Naive thymus-derived CD4-positive, alpha-beta T cell (primary cell): ENCODE measurements at regions not wholly inside any gene's neighbourhood (a gene's known extent, or its start where the extent isn't known, plus 50 kb on each side); places are given as distances from the start of the nearest gene placed in this dataset.
"Not testable (repeated sequence)": the region's sequence is repeated elsewhere in the genome, so short reads cannot be mapped to it uniquely, and the experiment has no call there.

Experiments used
- ATAC-seq: fragments of 150-1000 bp; cut with Tn5 transposase; 2 replicates; pipeline ENCODE4 v1.10.0; 2021; ENCODE audit warnings: mild to moderate bottlenecking, moderate library complexity
- CTCF ChIA-PET: fragments of 350-600 bp; sonication (Branson Sonifier 250); formaldehyde crosslinking; loops from one replicate; lab custom pipeline; 2021; ENCODE audit warnings: antibody characterized with exemption; lab: Charles Lee
- POLR2A ChIA-PET: fragments of 350-600 bp; sonication (Branson Sonifier 250); formaldehyde crosslinking; loops from one replicate; lab custom pipeline; 2021; ENCODE audit warnings: antibody characterized with exemption, inconsistent platforms; lab: Charles Lee
- DNase-seq, 9 donors: peaks; one replicate each; pipeline versions ENCODE4 v3.0.0 to v3.0.0-alpha.2; 2020 to 2022; ENCODE audit warnings: mixed read lengths in 1 of 9
- H3K27ac ChIP-seq: one replicate; pipeline ENCODE4 v1.7.0; 2013; ENCODE audit warnings: mild to moderate bottlenecking, low read depth, low read length, moderate library complexity
- H3K27me3 ChIP-seq, 2 donors: one replicate each; pipeline ENCODE4 v1.7.0; 2013; ENCODE audit warnings: low read length in 2 of 2, mild to moderate bottlenecking in 2 of 2, moderate library complexity in 2 of 2; ENCODE audit not compliant: control insufficient read depth in 2 of 2, insufficient read depth in 2 of 2
- H3K36me3 ChIP-seq, 3 experiments: 1 replicate in 2 of 3; 2 replicates in 1 of 3; pipeline ENCODE4 v1.7.0; 2013; ENCODE audit warnings: low read length in 3 of 3, mild to moderate bottlenecking in 3 of 3, moderate library complexity in 1 of 3; ENCODE audit not compliant: insufficient read depth in 3 of 3, control insufficient read depth in 2 of 3
- H3K4me1 ChIP-seq, 2 donors: one replicate each; pipeline ENCODE4 v1.7.0; 2013; ENCODE audit warnings: low read length in 2 of 2, mild to moderate bottlenecking in 2 of 2, moderate library complexity in 1 of 2; ENCODE audit not compliant: control insufficient read depth in 2 of 2, insufficient read depth in 2 of 2
- H3K4me3 ChIP-seq: 2 replicates; pipeline ENCODE4 v1.7.0; 2013; ENCODE audit warnings: mild to moderate bottlenecking, low read length
- H3K9me3 ChIP-seq, 3 experiments: 1 replicate in 2 of 3; 2 replicates in 1 of 3; pipeline ENCODE4 v1.7.0; 2013; ENCODE audit warnings: low read length in 3 of 3; ENCODE audit not compliant: control insufficient read depth in 2 of 3
- H3K27ac Mint-ChIP-seq, 9 donors: one replicate each; pipeline ENCODE4 v1.8.0; 2020 to 2022; ENCODE audit warnings: mixed read lengths in 9 of 9, mild to moderate bottlenecking in 8 of 9, moderate library complexity in 5 of 9, inconsistent platforms in 2 of 9
- H3K27me3 Mint-ChIP-seq, 5 donors: one replicate each; pipeline ENCODE4 v1.8.0; 2021 to 2022; ENCODE audit warnings: mixed read lengths in 5 of 5, mild to moderate bottlenecking in 1 of 5
- H3K36me3 Mint-ChIP-seq, 5 donors: one replicate each; pipeline ENCODE4 v1.8.0; 2020 to 2022; ENCODE audit warnings: mixed read lengths in 5 of 5, mild to moderate bottlenecking in 3 of 5, inconsistent platforms in 1 of 5
- H3K4me1 Mint-ChIP-seq, 7 donors: one replicate each; pipeline ENCODE4 v1.8.0; 2020 to 2022; ENCODE audit warnings: mixed read lengths in 7 of 7, mild to moderate bottlenecking in 3 of 7, inconsistent platforms in 1 of 7
- H3K4me3 Mint-ChIP-seq, 10 donors: one replicate each; pipeline ENCODE4 v1.8.0; 2020 to 2022; ENCODE audit warnings: mild to moderate bottlenecking in 10 of 10, mixed read lengths in 10 of 10, moderate library complexity in 6 of 10, inconsistent platforms in 2 of 10
- H3K9me3 Mint-ChIP-seq, 11 donors: one replicate each; pipeline ENCODE4 v1.8.0; 2020 to 2022; ENCODE audit warnings: mixed read lengths in 11 of 11, mild to moderate bottlenecking in 4 of 11, inconsistent platforms in 1 of 11, moderate library complexity in 1 of 11
- intact Hi-C, 2 donors: fragments of 100-400 bp; cut with micrococcal nuclease; formaldehyde crosslinking; loops; one replicate each; pipeline ENCODE4 v1.15.1; 2023

DNA sequence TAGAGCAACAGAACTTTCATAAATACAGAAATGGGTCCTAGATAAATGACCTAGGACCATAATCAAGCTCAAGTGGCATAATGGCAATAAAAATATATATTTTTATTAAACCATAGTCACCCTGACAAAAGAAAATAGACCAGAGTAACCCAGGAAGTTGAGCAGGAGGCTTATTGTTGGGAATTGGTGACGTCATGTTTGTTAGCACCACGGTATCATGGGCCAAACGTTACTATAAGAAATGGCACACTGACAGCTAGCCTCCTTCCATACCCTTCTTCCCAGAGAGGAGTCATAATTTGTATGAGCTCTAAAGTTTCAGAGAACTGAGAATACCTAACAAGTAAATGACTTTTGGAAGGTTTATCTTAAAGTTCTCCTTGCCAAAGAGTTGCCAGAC lies 1698.2 kb downstream of the REEP3 start:
- no peaks in the 10 kb centered on the region for H3K4me1 Mint-ChIP-seq
- peaks cover 0 to 12% (median 0%) of the 10 kb centered on the region in 11 donors for H3K9me3 Mint-ChIP-seq
- no peak overlapping the region for H3K27ac ChIP-seq
- intact Hi-C loops = no loop called here
- no peaks in the 10 kb centered on the region for H3K27me3 ChIP-seq
- no peak overlapping the region for H3K4me3 Mint-ChIP-seq
- POLR2A ChIA-PET = no interaction called here
- H3K27me3 Mint-ChIP-seq = no peaks in the 10 kb centered on the region
- H3K36me3 Mint-ChIP-seq = no peaks in the 10 kb centered on the region
- H3K9me3 ChIP-seq = no peaks in the 10 kb centered on the region
- CTCF ChIA-PET = no interaction called here
- H3K27ac Mint-ChIP-seq = no peak overlapping the region
- DNase-seq (no peak), ATAC-seq (no peak)
- no peak overlapping the region for H3K4me3 ChIP-seq
- no peaks in the 10 kb centered on the region for H3K36me3 ChIP-seq
- H3K4me1 ChIP-seq = no peaks in the 10 kb centered on the region

DNA sequence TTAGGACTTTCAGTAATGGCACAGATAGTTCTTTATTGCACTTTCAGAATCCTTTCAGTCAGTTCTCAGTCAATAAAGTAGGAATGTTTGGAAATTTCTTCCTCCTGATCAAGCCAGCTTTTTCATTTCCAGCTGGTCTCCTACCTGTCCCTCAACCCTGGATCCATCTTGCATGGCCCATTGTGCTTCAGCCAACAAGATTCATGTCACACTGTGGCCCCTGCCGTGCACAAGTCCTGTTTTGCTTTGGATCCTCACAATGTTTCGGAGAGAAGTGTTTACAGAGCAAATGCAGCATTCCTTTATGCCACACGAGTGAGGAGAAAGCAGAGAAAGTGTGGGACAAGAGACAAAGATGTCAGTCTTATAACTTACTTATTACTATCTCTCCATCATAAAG lies 1694.7 kb upstream of the LRRTM3 start:
- H3K9me3 Mint-ChIP-seq = peaks cover 0 to 15% (median 3%) of the 10 kb centered on the region in 11 donors
- ATAC-seq (no peak), DNase-seq (no peak)
- no peaks in the 10 kb centered on the region for H3K9me3 ChIP-seq
- H3K4me1 Mint-ChIP-seq = no peaks in the 10 kb centered on the region
- H3K4me1 ChIP-seq = no peaks in the 10 kb centered on the region
- H3K27me3 ChIP-seq = no peaks in the 10 kb centered on the region
- no peaks in the 10 kb centered on the region for H3K36me3 Mint-ChIP-seq
- no peak overlapping the region for H3K27ac Mint-ChIP-seq
- H3K27me3 Mint-ChIP-seq = no peaks in the 10 kb centered on the region
- no peak overlapping the region for H3K4me3 Mint-ChIP-seq
- no peak overlapping the region for H3K4me3 ChIP-seq
- no peaks in the 10 kb centered on the region for H3K36me3 ChIP-seq
- POLR2A ChIA-PET = no interaction called here
- intact Hi-C loops = no loop called here
- CTCF ChIA-PET = no interaction called here
- no peak overlapping the region for H3K27ac ChIP-seq

DNA sequence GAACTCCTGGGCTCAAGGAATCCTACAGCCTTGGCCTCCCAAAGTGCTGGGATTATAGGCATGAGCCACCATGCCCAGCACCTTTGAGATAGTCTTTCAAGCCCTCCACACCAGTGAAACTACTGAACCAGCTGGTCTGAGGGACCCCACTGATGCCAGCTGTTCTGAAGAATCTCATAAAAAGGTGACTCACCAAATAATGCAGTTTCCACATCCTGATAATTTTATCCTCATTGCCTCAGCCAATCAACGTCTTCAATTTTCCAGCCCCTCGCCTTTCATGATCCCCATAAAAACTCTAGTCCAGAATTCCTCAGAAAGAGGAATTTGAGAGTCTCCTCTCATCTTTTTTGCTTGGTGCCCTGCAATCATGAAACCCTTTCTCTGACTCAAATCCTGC lies 1691.6 kb upstream of the LRRTM3 start:
- H3K36me3 Mint-ChIP-seq = no peaks in the 10 kb centered on the region
- Histone ChIP-seq H3K4me1 (no peaks in the 10 kb centered on the region), H3K36me3 (no peaks in the 10 kb centered on the region), H3K9me3 (no peaks in the 10 kb centered on the region), H3K27me3 (no peaks in the 10 kb centered on the region), H3K27ac (no peak overlapping the region), H3K4me3 (no peak overlapping the region)
- no peak overlapping the region for H3K27ac Mint-ChIP-seq
- H3K27me3 Mint-ChIP-seq = no peaks in the 10 kb centered on the region
- ChIA-PET CTCF (no interaction called here), POLR2A (no interaction called here)
- ATAC-seq (no peak), DNase-seq (no peak)
- no peak overlapping the region for H3K4me3 Mint-ChIP-seq
- no peaks in the 10 kb centered on the region for H3K4me1 Mint-ChIP-seq
- intact Hi-C loops = no loop called here
- H3K9me3 Mint-ChIP-seq = peaks cover 0 to 9% (median 0%) of the 10 kb centered on the region in 11 donors

DNA sequence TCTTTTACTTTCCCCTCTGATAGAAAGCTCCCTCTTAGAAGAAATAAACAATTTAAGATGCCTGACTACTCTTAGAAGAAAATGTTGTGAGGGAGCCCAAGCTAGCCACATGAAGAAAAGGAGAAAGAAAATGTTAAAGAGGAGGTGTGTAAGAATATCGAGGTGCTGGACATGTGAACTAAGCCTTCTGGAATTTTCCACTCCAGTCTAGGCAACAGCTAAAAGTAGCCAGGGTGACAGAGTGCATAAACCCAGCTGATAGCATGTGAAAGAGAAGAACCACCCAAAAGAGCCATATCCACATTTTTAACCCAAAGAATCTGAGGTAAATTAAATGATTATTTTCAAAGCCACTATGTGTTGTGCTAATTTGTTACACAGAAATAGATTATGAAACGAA lies 1690.6 kb upstream of the LRRTM3 start:
- Histone ChIP-seq H3K9me3 (no peaks in the 10 kb centered on the region), H3K27me3 (no peaks in the 10 kb centered on the region), H3K36me3 (no peaks in the 10 kb centered on the region), H3K27ac (no peak overlapping the region), H3K4me1 (no peaks in the 10 kb centered on the region), H3K4me3 (no peak overlapping the region)
- DNase-seq = no peak
- ChIA-PET POLR2A (no interaction called here), CTCF (no interaction called here)
- Mint-ChIP-seq H3K4me3 (no peak overlapping the region), H3K27ac (no peak overlapping the region), H3K9me3 (peaks cover 0 to 13% (median 2%) of the 10 kb centered on the region in 11 donors), H3K27me3 (no peaks in the 10 kb centered on the region), H3K4me1 (no peaks in the 10 kb centered on the region), H3K36me3 (no peaks in the 10 kb centered on the region)
- no peak for ATAC-seq
- intact Hi-C loops = no loop called here

DNA sequence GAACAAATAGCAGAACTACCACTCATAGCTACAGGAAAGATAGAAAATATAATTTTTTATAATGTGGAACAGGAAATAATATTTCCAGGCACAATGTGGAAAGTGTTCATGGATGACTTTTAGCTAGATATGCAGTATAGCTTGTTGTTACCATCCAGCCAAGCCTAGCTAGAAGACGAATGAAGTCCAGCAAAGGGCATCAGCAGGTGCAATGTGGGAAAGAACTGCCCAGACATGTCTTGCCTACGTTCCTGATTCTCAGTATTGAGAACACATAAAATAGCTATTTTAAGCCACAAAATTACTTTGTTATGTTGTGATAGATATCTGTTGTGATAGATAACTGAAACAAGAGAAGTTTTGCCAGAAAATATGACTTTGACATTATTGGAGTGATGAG lies 1690.0 kb upstream of the LRRTM3 start:
- DNase-seq = no peak
- ATAC-seq = no peak
- no peaks in the 10 kb centered on the region for H3K36me3 Mint-ChIP-seq
- peaks cover 0 to 13% (median 2%) of the 10 kb centered on the region in 11 donors for H3K9me3 Mint-ChIP-seq
- H3K27ac ChIP-seq = no peak overlapping the region
- POLR2A ChIA-PET = no interaction called here
- H3K27me3 Mint-ChIP-seq = no peaks in the 10 kb centered on the region
- no peaks in the 10 kb centered on the region for H3K4me1 ChIP-seq
- H3K9me3 ChIP-seq = no peaks in the 10 kb centered on the region
- no peak overlapping the region for H3K27ac Mint-ChIP-seq
- intact Hi-C loops = no loop called here
- no peaks in the 10 kb centered on the region for H3K27me3 ChIP-seq
- no peak overlapping the region for H3K4me3 ChIP-seq
- H3K4me3 Mint-ChIP-seq = no peak overlapping the region
- no peaks in the 10 kb centered on the region for H3K36me3 ChIP-seq
- H3K4me1 Mint-ChIP-seq = no peaks in the 10 kb centered on the region
- CTCF ChIA-PET = no interaction called here

DNA sequence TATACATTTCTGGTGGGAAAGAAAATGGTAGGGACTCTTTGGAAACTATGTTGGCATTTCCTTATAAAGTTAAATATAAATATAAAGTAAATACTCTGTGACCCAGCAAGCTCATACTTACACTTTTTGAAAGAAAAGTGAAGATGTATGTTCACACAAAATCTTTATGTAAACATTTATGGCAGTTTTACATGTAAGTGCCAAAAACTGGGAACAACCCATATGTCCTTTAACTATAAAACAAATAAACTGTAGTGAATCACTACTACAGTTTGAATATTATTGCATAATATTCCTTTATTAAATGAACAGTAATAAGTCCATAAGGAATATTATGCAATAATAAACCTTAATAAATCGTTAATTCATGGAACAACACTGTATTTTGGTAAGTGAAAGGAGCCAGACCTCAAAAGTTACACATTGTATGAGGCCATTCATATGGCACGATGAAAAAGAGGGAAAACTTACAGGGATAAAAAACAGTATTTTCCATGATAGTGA lies 1660.3 kb upstream of the LRRTM3 start:
- CTCF ChIA-PET = no interaction called here
- intact Hi-C loops = no loop called here
- H3K9me3 ChIP-seq = no peaks in the 10 kb centered on the region
- POLR2A ChIA-PET = no interaction called here
- ATAC-seq = no peak
- Mint-ChIP-seq H3K27ac (no peak overlapping the region), H3K4me1 (no peaks in the 10 kb centered on the region), H3K4me3 (no peak overlapping the region), H3K27me3 (no peaks in the 10 kb centered on the region), H3K36me3 (no peaks in the 10 kb centered on the region), H3K9me3 (peaks cover 0 to 18% (median 5%) of the 10 kb centered on the region in 11 donors)
- H3K27ac ChIP-seq = no peak overlapping the region
- no peak overlapping the region for H3K4me3 ChIP-seq
- DNase-seq = no peak
- H3K4me1 ChIP-seq = no peaks in the 10 kb centered on the region
- no peaks in the 10 kb centered on the region for H3K36me3 ChIP-seq
- no peaks in the 10 kb centered on the region for H3K27me3 ChIP-seq

DNA sequence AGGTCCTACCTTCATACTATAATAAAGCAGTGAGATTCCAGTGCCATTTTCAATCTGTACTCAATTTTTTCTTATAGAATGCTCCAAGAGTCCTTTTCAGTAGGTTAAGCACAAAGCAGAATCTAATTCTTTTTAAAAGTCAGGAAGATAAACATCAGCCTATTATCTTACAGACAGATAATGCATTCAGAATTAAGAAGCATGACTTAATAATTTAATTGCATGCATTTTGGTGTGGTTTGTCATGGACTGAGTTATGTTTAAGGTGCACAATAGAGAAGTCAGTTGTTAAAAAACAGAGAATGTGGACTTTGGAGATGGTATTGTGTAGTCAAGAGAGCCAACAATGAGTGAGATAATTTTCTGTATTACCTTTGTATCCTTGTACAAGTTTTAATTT lies 1656.3 kb upstream of the LRRTM3 start:
- H3K27ac ChIP-seq, H3K4me3 Mint-ChIP-seq, H3K4me1 ChIP-seq, H3K4me3 ChIP-seq, H3K27ac Mint-ChIP-seq, H3K9me3 Mint-ChIP-seq, H3K27me3 Mint-ChIP-seq, H3K4me1 Mint-ChIP-seq, H3K27me3 ChIP-seq, CTCF ChIA-PET, POLR2A ChIA-PET, H3K9me3 ChIP-seq, DNase-seq, H3K36me3 Mint-ChIP-seq, intact Hi-C loops, H3K36me3 ChIP-seq, ATAC-seq: not testable (repeated sequence)
